ENCODE measurements at regions not wholly inside any gene's neighbourhood (a gene's known extent, or its start where the extent isn't known, plus 50 kb on each side); places are given as distances from the start of the nearest gene placed in this dataset.

- CTCF ChIA-PET: interaction anchor here (1.8 to 2.9 kb wide), 3 partner anchors 16 to 26 kb away, joined by 5 to 19 read pairs (median 8); no protein-coding TSS in a partner anchor
- DNase-seq (ENCODE audit: low read depth, low spot score): no peak
- POLR2A ChIA-PET: no interaction called here
- no peak overlapping the region for H3K4me3 ChIP-seq (ENCODE audit: low read depth, low read length)
- no peak for TF ChIP-seq CTCF (IDR thresholded peaks at IDR 0.05; ENCODE audit: insufficient read depth, low read length, missing control alignments)
Observed at GRCh38 chr16:87044032-87044382, 273.2 kb downstream of the C16orf95 start.

- no peak for DNase-seq (ENCODE audit: low read depth, low spot score)
- CTCF ChIA-PET: interaction anchor here (1.8 to 2.9 kb wide), 3 partner anchors 16 to 27 kb away, joined by 5 to 19 read pairs (median 8); no protein-coding TSS in a partner anchor
- no peak overlapping the region for H3K4me3 ChIP-seq (ENCODE audit: low read depth, low read length)
- POLR2A ChIA-PET: no interaction called here
- no peak for TF ChIP-seq CTCF (IDR thresholded peaks at IDR 0.05; ENCODE audit: insufficient read depth, low read length, missing control alignments)
Observed at GRCh38 chr16:87044829-87045228, 272.4 kb downstream of the C16orf95 start.

- no peak for TF ChIP-seq CTCF (IDR thresholded peaks at IDR 0.05; ENCODE audit: insufficient read depth, low read length, missing control alignments)
- DNase-seq (ENCODE audit: low read depth, low spot score): no peak
- ChIA-PET POLR2A (no interaction called here), CTCF (interaction anchor here (1.0 to 9.2 kb wide), 6 partner anchors 10 to 481 kb away, joined by 3 to 105 read pairs (median 12); no protein-coding TSS in a partner anchor)
- H3K4me3 ChIP-seq (ENCODE audit: low read depth, low read length): no peak overlapping the region
Observed at GRCh38 chr16:87045466-87046216, 271.6 kb downstream of the C16orf95 start.

- no peak overlapping the region for H3K4me3 ChIP-seq (ENCODE audit: low read depth, low read length)
- no peak for TF ChIP-seq CTCF (IDR thresholded peaks at IDR 0.05; ENCODE audit: insufficient read depth, low read length, missing control alignments)
- DNase-seq (ENCODE audit: low read depth, low spot score): no peak
- ChIA-PET POLR2A (no interaction called here), CTCF (interaction anchor here (1.0 to 9.2 kb wide), 5 partner anchors 9 to 482 kb away, joined by 3 to 105 read pairs (median 7); no protein-coding TSS in a partner anchor)
Observed at GRCh38 chr16:87046235-87046634, 271.0 kb downstream of the C16orf95 start.

- no peak for DNase-seq (ENCODE audit: low read depth, low spot score)
- CTCF ChIA-PET: interaction anchor here (1.0 to 9.2 kb wide), 8 partner anchors 8 to 483 kb away, joined by 3 to 105 read pairs (median 6); no protein-coding TSS in a partner anchor
- no peak for TF ChIP-seq CTCF (IDR thresholded peaks at IDR 0.05; ENCODE audit: insufficient read depth, low read length, missing control alignments)
- POLR2A ChIA-PET: no interaction called here
- no peak overlapping the region for H3K4me3 ChIP-seq (ENCODE audit: low read depth, low read length)
Observed at GRCh38 chr16:87047221-87048037, 269.8 kb downstream of the C16orf95 start.
